ENCODE measurements at regions not wholly inside any gene's neighbourhood (a gene's known extent, or its start where the extent isn't known, plus 50 kb on each side); places are given as distances from the start of the nearest gene placed in this dataset.
"Not testable (repeated sequence)": the region's sequence is repeated elsewhere in the genome, so short reads cannot be mapped to it uniquely, and the experiment has no call there.

- not testable (repeated sequence) for DNase-seq (ENCODE audit: low read depth)
These were observed 66.2 kb downstream of the SYT15 start for GRCh38 chr10:46645110-46645509.

GRCh38 chr10:46646132-46646531, 67.2 kb downstream of the SYT15 start:
- not testable (repeated sequence) for DNase-seq (ENCODE audit: low read depth)

- DNase-seq (ENCODE audit: low read depth), result not testable (repeated sequence)
These were observed 72.0 kb downstream of the SYT15 start for GRCh38 chr10:46650967-46651366.

GRCh38 chr10:46657437-46657836, 78.5 kb downstream of the SYT15 start:
- not testable (repeated sequence) for DNase-seq (ENCODE audit: low read depth)

- not testable (repeated sequence) for DNase-seq (ENCODE audit: low read depth)
These were observed 81.3 kb downstream of the SYT15 start for GRCh38 chr10:46660027-46660834.

- DNase-seq (ENCODE audit: low read depth), result not testable (repeated sequence)
These were observed 81.9 kb downstream of the SYT15 start for GRCh38 chr10:46660835-46661164.

GRCh38 chr10:46665536-46665935, 86.6 kb downstream of the SYT15 start:
- DNase-seq (ENCODE audit: low read depth), result not testable (repeated sequence)

- DNase-seq (ENCODE audit: low read depth), result not testable (repeated sequence)
These were observed 89.5 kb downstream of the SYT15 start for GRCh38 chr10:46668357-46668997.

GRCh38 chr10:46677836-46678435, 99.0 kb downstream of the SYT15 start:
- not testable (repeated sequence) for DNase-seq (ENCODE audit: low read depth)

GRCh38 chr10:46691397-46691796, 112.5 kb downstream of the SYT15 start:
- not testable (repeated sequence) for DNase-seq (ENCODE audit: low read depth)

GRCh38 chr10:46693218-46693617, 114.3 kb downstream of the SYT15 start:
- DNase-seq (ENCODE audit: low read depth), result not testable (repeated sequence)

GRCh38 chr10:46717264-46717663, 138.3 kb downstream of the SYT15 start:
- DNase-seq (ENCODE audit: low read depth), result not testable (repeated sequence)

GRCh38 chr10:46718014-46718413, 139.1 kb downstream of the SYT15 start:
- not testable (repeated sequence) for DNase-seq (ENCODE audit: low read depth)

- DNase-seq (ENCODE audit: low read depth), result not testable (repeated sequence)
These were observed 141.5 kb downstream of the SYT15 start for GRCh38 chr10:46720386-46720785.

- not testable (repeated sequence) for DNase-seq (ENCODE audit: low read depth)
These were observed 142.0 kb downstream of the SYT15 start for GRCh38 chr10:46720811-46721518.

- DNase-seq (ENCODE audit: low read depth), result not testable (repeated sequence)
These were observed 145.3 kb downstream of the SYT15 start for GRCh38 chr10:46724258-46724657.

GRCh38 chr10:46728359-46728758, 149.4 kb downstream of the SYT15 start:
- not testable (repeated sequence) for DNase-seq (ENCODE audit: low read depth)

- DNase-seq (ENCODE audit: low read depth), result not testable (repeated sequence)
These were observed 151.8 kb downstream of the SYT15 start for GRCh38 chr10:46730729-46731128.

GRCh38 chr10:46733635-46734261, 154.8 kb downstream of the SYT15 start:
- DNase-seq (ENCODE audit: low read depth), result not testable (repeated sequence)

GRCh38 chr10:46734262-46734642, 155.3 kb downstream of the SYT15 start:
- DNase-seq (ENCODE audit: low read depth), result not testable (repeated sequence)

GRCh38 chr10:46739919-46740318, 161.0 kb downstream of the SYT15 start:
- not testable (repeated sequence) for DNase-seq (ENCODE audit: low read depth)

GRCh38 chr10:46740368-46740767, 161.4 kb downstream of the SYT15 start:
- DNase-seq (ENCODE audit: low read depth), result not testable (repeated sequence)

Measured in stimulated activated CD8-positive, alpha-beta memory T cell treated with anti-CD3 and anti-CD28 coated beads, Interleukin-12 subunit alpha, Interleukin-12 subunit beta, amount 100 ng/mL, for 1 hour (primary cell).